ENCODE measurements at regions not wholly inside any gene's neighbourhood (a gene's known extent, or its start where the extent isn't known, plus 50 kb on each side); places are given as distances from the start of the nearest gene placed in this dataset.

GRCh38 chr17:53483704-53484103 lies 339.0 kb upstream of the KIF2B start:
- TF ChIP-seq POLR2A (IDR thresholded peaks at IDR 0.05) (no peak), CTCF (IDR thresholded peaks at IDR 0.05) (no peak)

Data from thyroid gland (tissue), 4 donors.